ENCODE measurements at regions not wholly inside any gene's neighbourhood (a gene's known extent, or its start where the extent isn't known, plus 50 kb on each side); places are given as distances from the start of the nearest gene placed in this dataset.
A peak's percentile ranks its signal among the peaks of the same experiment; 100 is the strongest.

- Histone ChIP-seq H3K27me3 (replicated peaks in 1 of 2; ENCODE audit: control insufficient read depth in 2 of 2, insufficient read depth in 2 of 2, low read length in 1 of 2) (no peaks in the 10 kb centered on the region), H2AFZ (ENCODE audit: control insufficient read depth, low read depth, low read length) (no peak overlapping the region), H3K27ac (ENCODE audit: control insufficient read depth, insufficient read depth) (no peak overlapping the region), H3K79me2 (ENCODE audit: control insufficient read depth, insufficient read depth, low read length) (no peaks in the 10 kb centered on the region), H3K4me2 (ENCODE audit: control insufficient read depth, insufficient read depth) (no peak overlapping the region), H3K36me3 (ENCODE audit: control insufficient read depth in 2 of 2, insufficient read depth in 2 of 2, low read length in 1 of 2) (no peaks in the 10 kb centered on the region), H4K20me1 (ENCODE audit: control insufficient read depth, insufficient read depth) (no peaks in the 10 kb centered on the region), H3K4me3 (no peak overlapping the region), H3K4me1 (ENCODE audit: control insufficient read depth, insufficient read depth, low read length) (no peaks in the 10 kb centered on the region), H3K9me3 (replicated peaks; ENCODE audit: control insufficient read depth, insufficient read depth, low read length) (no peaks in the 10 kb centered on the region), H3K9ac (ENCODE audit: control insufficient read depth, insufficient read depth, low read length) (no peak overlapping the region)
- in situ Hi-C loops (cut with MboI) (no loop called here), intact Hi-C loops (cut with micrococcal nuclease; ENCODE audit: unreplicated experiment) (no loop called here)
- no peak for FAIRE-seq
- DNase-seq (ENCODE audit: low read depth, low spot score): no peak
- ChIA-PET CTCF (interaction anchor here (0.7 kb wide), 1 partner anchor 517 kb away, joined by 4 read pairs; no protein-coding TSS in a partner anchor), SMC1A (ENCODE audit: uncharacterized antibody, unreplicated experiment) (no interaction called here), POLR2A (no interaction called here), RAD21 (ENCODE audit: unreplicated experiment) (no interaction called here)
- no peak for ATAC-seq
- no peak for TF ChIP-seq BHLHE40 (IDR thresholded peaks at IDR 0.05; ENCODE audit: borderline replicate concordance in 1 of 2, low read depth in 2 of 2, low read length in 1 of 2)
- TF ChIP-seq SPI1 (IDR thresholded peaks at IDR 0.05; ENCODE audit: borderline replicate concordance, insufficient read depth, low read depth, low read length): peak; percentile 37; the same call in 1 of the 2 replicates
- peak; percentile 86 for TF ChIP-seq MTA2 (IDR thresholded peaks at IDR 0.05; ENCODE audit: low read depth)
- TF ChIP-seq RELB (IDR thresholded peaks at IDR 0.05; ENCODE audit: low read depth): no peak
- peak; percentile 69; the same call in 1 of the 2 replicates for TF ChIP-seq ZNF384 (IDR thresholded peaks at IDR 0.05; ENCODE audit: borderline replicate concordance, low read depth, low read length)
- TF ChIP-seq TARDBP (IDR thresholded peaks at IDR 0.05; ENCODE audit: borderline replicate concordance): no peak
- no TSS peak for BruUV-seq (replicated peaks)
These were observed 468.9 kb downstream of the UQCRFS1 start for GRCh38 chr19:28744014-28744413.
